ENCODE measurements at regions not wholly inside any gene's neighbourhood (a gene's known extent, or its start where the extent isn't known, plus 50 kb on each side); places are given as distances from the start of the nearest gene placed in this dataset.
A peak's percentile ranks its signal among the peaks of the same experiment; 100 is the strongest.

GRCh38 chr10:29142516-29143314 is 146.2 kb upstream of the LYZL1 start:
- no peak for TF ChIP-seq JUND (IDR thresholded peaks at IDR 0.05; ENCODE audit: low read depth)
- in situ Hi-C loops (cut with HindIII; ENCODE audit: low pct_unique_long_range_greater_than_20kb, low sequenced_read_pairs): no loop called here
- DNase-seq (ENCODE audit: low read depth in 1 of 2, low spot score in 1 of 2): peak in 1 of 2 experiments; percentile 75

DNA sequence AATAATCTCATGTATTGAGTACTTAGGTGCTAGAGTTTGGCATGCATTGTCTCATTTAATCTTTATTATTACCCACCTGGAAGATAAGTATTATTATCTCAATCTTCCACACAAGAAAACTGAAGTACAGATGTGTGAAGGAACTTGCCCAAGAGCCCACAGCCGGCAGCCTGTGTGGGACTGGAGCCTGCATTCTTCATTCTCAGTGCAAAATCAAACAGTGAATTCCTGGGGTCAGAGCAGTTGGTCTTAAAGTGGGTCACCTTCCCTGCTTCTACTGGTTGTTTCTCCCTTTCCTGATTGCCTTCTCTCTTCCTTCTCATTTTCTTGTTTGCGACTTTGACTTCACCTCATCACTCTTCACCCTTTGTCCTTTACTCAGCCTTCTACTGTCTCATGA is 144.7 kb upstream of the LYZL1 start:
- in situ Hi-C loops (cut with HindIII; ENCODE audit: low pct_unique_long_range_greater_than_20kb, low sequenced_read_pairs): no loop called here
- DNase-seq (ENCODE audit: low read depth in 1 of 2, low spot score in 1 of 2): no peak
- TF ChIP-seq JUND (IDR thresholded peaks at IDR 0.05; ENCODE audit: low read depth): no peak

DNA sequence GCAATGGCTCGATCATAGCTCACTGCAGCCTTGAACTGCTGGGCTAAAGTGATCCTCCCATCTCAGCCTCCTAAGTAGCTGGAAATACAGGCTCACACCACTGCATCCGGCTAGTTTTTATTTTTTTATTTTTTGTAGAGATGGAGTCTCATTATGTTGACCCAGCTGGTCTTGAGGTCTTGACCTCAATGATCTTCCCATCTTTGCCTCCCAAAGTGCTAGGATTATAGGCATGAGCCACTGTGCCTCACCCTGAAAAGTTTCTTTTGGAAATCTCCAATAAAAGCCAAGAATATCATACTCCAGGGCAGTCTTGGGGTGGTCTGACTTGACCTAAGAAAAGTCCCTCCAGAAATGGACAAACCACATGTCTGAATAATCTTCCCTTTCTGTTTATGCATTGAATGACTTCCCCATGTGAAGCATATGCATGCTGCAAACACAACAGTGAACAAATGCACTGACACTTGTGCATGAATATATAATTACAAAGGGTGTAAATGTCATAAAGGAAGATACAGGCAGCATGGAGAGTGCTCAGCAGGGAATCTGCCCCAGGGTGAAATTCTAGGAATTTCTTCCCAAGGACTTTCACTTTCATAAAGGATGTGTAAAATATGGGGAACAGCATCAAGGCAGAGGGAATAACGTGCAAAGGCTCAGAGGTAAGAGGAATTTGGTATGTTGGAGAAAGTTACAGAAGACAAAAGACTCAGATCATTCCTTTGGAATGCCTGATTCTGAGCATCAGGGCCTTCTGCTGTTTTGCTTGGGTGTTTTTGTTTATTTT is 142.4 kb upstream of the LYZL1 start:
- in situ Hi-C loops (cut with HindIII; ENCODE audit: low pct_unique_long_range_greater_than_20kb, low sequenced_read_pairs): no loop called here
- TF ChIP-seq JUND (IDR thresholded peaks at IDR 0.05; ENCODE audit: low read depth): no peak
- peak in 1 of 2 experiments; percentile 33 for DNase-seq (ENCODE audit: low read depth in 1 of 2, low spot score in 1 of 2)

GRCh38 chr10:29150010-29150409 is 138.9 kb upstream of the LYZL1 start:
- TF ChIP-seq JUND (IDR thresholded peaks at IDR 0.05; ENCODE audit: low read depth): no peak
- DNase-seq (ENCODE audit: low read depth in 1 of 2, low spot score in 1 of 2): peak in 1 of 2 experiments; percentile 26
- in situ Hi-C loops (cut with HindIII; ENCODE audit: low pct_unique_long_range_greater_than_20kb, low sequenced_read_pairs): no loop called here

DNA sequence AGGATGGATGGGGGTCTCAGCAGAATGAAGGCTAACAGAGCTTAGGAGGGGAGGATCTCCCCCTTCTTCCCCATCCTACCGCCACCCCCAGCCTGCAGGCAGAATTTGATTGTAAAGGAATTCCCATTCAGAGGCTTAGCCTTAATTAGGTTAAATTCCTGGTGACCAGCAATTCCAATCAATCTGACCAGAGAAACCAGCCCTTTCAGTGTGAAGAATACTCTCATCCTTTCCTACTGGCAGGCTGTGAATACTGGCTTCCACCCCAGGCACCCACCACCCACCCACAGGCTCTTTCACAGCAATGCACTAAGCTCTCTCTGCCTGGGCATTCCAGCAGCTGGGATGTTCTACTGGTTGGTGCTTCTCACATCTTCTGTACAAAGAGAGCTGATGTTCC is 137.9 kb upstream of the LYZL1 start:
- in situ Hi-C loops (cut with HindIII; ENCODE audit: low pct_unique_long_range_greater_than_20kb, low sequenced_read_pairs): no loop called here
- no peak for TF ChIP-seq JUND (IDR thresholded peaks at IDR 0.05; ENCODE audit: low read depth)
- no peak for DNase-seq (ENCODE audit: low read depth in 1 of 2, low spot score in 1 of 2)

DNA sequence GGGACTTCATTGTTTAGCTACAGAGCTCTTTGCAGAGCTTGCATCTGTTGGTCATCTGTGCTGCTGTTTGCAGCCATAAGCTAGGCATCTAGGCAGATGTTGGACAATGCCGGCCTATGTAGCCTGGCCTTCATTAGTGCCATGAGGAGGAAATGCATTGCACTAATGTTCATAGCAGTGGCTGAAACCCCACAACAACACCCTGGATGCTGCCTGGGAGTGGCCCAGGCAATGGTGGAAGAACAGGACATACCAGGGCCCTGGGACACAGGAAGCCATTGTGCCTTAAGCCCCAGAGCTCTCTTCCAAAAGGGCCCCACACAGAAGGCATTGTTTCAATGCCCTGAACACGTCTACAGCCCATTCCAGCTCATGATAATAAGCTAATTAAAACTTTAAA is 131.5 kb upstream of the LYZL1 start:
- in situ Hi-C loops (cut with HindIII; ENCODE audit: low pct_unique_long_range_greater_than_20kb, low sequenced_read_pairs): no loop called here
- no peak for DNase-seq (ENCODE audit: low read depth in 1 of 2, low spot score in 1 of 2)
- TF ChIP-seq JUND (IDR thresholded peaks at IDR 0.05; ENCODE audit: low read depth): no peak

GRCh38 chr10:29158066-29158465 is 130.8 kb upstream of the LYZL1 start:
- in situ Hi-C loops (cut with HindIII; ENCODE audit: low pct_unique_long_range_greater_than_20kb, low sequenced_read_pairs): no loop called here
- no peak for TF ChIP-seq JUND (IDR thresholded peaks at IDR 0.05; ENCODE audit: low read depth)
- DNase-seq (ENCODE audit: low read depth in 1 of 2, low spot score in 1 of 2): no peak

DNA sequence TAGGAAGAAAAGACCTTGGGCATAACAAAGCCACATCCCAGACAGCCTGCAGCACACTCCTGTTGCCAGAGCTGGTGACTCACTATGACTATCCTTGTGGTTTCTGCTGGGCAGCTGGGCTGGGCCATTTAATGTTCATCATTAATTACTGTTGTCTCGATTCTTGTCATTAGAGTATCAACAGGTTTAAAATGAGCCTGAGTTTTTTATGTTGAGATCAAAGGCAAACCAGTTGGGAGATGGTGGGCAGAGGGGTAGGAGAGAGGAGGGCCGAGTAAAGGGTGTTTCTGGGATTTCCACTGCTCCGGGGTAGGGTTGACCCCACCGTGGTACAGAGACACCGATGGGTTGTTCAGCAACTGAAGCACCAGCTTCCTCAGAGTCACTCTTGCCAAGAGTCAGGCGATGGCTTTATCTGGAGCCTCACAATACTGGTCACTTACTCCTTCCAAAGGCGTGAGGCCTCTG is 128.7 kb upstream of the LYZL1 start:
- in situ Hi-C loops (cut with HindIII; ENCODE audit: low pct_unique_long_range_greater_than_20kb, low sequenced_read_pairs): no loop called here
- peak in 1 of 2 experiments; percentile 32 for DNase-seq (ENCODE audit: low read depth in 1 of 2, low spot score in 1 of 2)
- TF ChIP-seq JUND (IDR thresholded peaks at IDR 0.05; ENCODE audit: low read depth): no peak

DNA sequence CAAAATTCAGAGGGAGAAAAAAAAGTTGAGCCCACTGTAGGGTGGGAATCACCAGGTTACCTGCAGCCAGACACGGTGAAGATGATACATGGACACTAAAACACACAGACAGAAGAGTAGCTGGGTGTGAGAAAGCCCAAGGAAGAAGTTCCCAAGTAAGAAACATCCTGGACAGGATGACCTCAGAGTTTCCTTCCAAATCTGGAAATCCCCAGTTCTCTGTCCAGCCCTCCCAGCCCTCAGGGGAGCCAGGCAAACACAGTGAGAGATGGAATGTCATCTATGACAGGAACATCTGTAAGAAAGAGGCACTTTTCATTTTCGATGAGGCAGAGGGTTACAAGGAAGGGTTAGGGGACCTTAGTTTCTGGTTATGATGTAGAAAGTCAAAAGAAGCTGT is 125.1 kb upstream of the LYZL1 start:
- TF ChIP-seq JUND (IDR thresholded peaks at IDR 0.05; ENCODE audit: low read depth): no peak
- in situ Hi-C loops (cut with HindIII; ENCODE audit: low pct_unique_long_range_greater_than_20kb, low sequenced_read_pairs): no loop called here
- peak in 1 of 2 experiments; percentile 38 for DNase-seq (ENCODE audit: low read depth in 1 of 2, low spot score in 1 of 2)

DNA sequence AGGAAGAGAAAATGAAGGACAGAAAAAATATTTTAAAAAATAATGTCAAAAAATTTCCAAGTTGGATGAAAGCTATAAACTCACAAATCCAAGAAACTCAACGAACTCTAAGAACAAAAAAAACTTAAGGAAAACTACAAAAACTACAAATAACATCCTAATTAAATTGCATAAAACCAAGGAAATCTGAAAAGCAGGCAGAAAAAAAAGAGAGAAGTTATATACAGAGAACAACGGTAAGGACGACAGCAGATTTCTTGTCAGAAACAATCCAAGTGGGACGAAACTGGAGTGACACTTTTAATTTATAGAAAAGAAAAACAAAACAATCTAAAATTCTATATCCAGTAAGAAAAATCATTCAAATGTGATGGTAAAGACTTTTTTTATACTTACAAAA is 122.2 kb upstream of the LYZL1 start:
- in situ Hi-C loops (cut with HindIII; ENCODE audit: low pct_unique_long_range_greater_than_20kb, low sequenced_read_pairs): no loop called here
- no peak for TF ChIP-seq JUND (IDR thresholded peaks at IDR 0.05; ENCODE audit: low read depth)
- DNase-seq (ENCODE audit: low read depth in 1 of 2, low spot score in 1 of 2): no peak

DNA sequence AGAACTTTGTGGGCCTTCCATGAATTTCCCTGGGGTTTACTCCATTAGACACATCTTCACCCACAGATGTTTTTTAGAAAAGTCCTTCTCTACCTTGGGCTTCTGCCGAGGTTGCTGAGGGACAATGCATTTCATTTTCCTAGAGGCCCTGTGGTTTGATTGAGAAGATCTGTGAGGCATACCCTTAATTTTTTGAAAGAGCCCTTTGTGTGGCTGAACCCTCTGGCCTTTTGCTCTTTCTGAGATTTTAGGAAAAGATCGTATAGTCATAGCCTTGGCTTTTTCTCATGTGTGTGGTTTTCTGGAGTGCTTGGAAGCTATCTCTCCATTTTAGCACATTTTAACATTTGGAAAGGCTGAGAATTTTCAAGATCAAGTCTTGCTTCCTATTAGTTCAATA is 119.8 kb upstream of the LYZL1 start:
- in situ Hi-C loops (cut with HindIII; ENCODE audit: low pct_unique_long_range_greater_than_20kb, low sequenced_read_pairs): no loop called here

DNA sequence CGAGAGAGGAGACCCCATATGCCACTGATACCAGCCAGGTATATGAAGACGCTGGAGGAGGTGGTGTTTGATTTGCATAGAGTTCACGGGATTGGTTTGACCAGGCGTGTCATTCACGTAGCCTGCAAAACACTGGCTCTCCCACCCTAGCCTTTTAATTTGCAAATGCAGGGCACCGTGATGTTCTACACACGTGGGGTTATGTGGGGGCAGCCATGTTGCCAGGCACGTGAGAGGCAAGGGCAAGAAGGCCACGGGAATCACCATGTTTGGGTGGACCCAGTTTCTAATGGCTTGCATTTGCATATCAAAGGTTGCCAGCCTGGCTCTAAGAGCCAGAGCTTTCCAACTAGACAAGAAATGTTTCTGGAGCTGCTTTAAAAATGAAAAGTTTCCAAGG is 117.2 kb upstream of the LYZL1 start:
- no peak for DNase-seq (ENCODE audit: low read depth in 1 of 2, low spot score in 1 of 2)
- in situ Hi-C loops (cut with HindIII; ENCODE audit: low pct_unique_long_range_greater_than_20kb, low sequenced_read_pairs): no loop called here
- no peak for TF ChIP-seq JUND (IDR thresholded peaks at IDR 0.05; ENCODE audit: low read depth)

More for the DNA sequence above, 119.8 kb upstream of the LYZL1 start:
- no peak for DNase-seq (ENCODE audit: low read depth in 1 of 2, low spot score in 1 of 2)
- TF ChIP-seq JUND (IDR thresholded peaks at IDR 0.05; ENCODE audit: low read depth): no peak

DNA sequence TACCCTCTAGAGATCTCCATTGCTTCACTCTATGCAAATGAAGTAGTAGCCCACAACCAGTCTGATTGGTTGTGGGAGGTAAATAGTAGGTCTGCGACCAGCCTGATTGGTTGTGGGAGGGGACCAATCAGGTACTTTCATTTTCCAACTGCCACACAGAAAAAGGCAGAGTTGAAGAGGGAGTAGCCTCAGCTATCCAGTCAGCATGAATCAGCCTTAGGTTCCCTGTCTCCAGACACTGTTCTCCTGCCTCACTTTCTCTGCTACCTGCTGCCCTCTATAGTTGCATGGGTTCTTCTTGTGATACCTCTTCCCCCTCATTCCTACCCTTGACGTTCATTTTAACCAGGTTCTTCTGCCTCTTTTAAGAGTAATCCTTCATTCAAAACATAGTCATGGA is 114.5 kb upstream of the LYZL1 start:
- no peak for TF ChIP-seq JUND (IDR thresholded peaks at IDR 0.05; ENCODE audit: low read depth)
- peak in 1 of 2 experiments; percentile 33 for DNase-seq (ENCODE audit: low read depth in 1 of 2, low spot score in 1 of 2)
- in situ Hi-C loops (cut with HindIII; ENCODE audit: low pct_unique_long_range_greater_than_20kb, low sequenced_read_pairs): no loop called here

Data from T47D (cell line).